Kidney epithelial cell (primary cell): ENCODE measurements at regions not wholly inside any gene's neighbourhood (a gene's known extent, or its start where the extent isn't known, plus 50 kb on each side); places are given as distances from the start of the nearest gene placed in this dataset.

Source experiments
- DNase-seq: peaks from one replicate; pipeline ENCODE4 v3.0.0-alpha.2; 2010; ENCODE audit warnings: low read depth
- H3K27me3 ChIP-seq: 2 replicates; pipeline ENCODE4 v1.6.0; 2011; ENCODE audit warnings: low read length; ENCODE audit not compliant: control insufficient read depth, insufficient read depth
- H3K36me3 ChIP-seq: 2 replicates; pipeline ENCODE4 v1.5.1; 2011; ENCODE audit warnings: low read length; ENCODE audit not compliant: control insufficient read depth, insufficient read depth
- H3K4me3 ChIP-seq: 2 replicates; pipeline ENCODE4 v1.5.1; 2011; ENCODE audit warnings: low read depth, mild to moderate bottlenecking, control low read depth, low read length
- CTCF ChIP-seq: IDR thresholded peaks from 2 replicates; pipeline ENCODE4 v1.5.1; 2011; ENCODE audit warnings: mild to moderate bottlenecking, moderate library complexity, low read length, control low read depth, inconsistent platforms; ENCODE audit not compliant: insufficient read depth, poor library complexity, severe bottlenecking

GRCh38 chr4:36824682-36825081 lies 419.9 kb upstream of the NWD2 start:
- no peak for TF ChIP-seq CTCF
- Histone ChIP-seq H3K36me3 (no peaks in the 10 kb centered on the region), H3K4me3 (no peak overlapping the region), H3K27me3 (no peaks in the 10 kb centered on the region)
- no peak for DNase-seq

GRCh38 chr4:36835246-36835645 lies 409.3 kb upstream of the NWD2 start:
- Histone ChIP-seq H3K36me3 (no peaks in the 10 kb centered on the region), H3K27me3 (no peaks in the 10 kb centered on the region), H3K4me3 (no peak overlapping the region)
- peak; percentile 41 for DNase-seq
- no peak for TF ChIP-seq CTCF

- DNase-seq = peak; percentile 29
- no peak for TF ChIP-seq CTCF
- Histone ChIP-seq H3K36me3 (no peaks in the 10 kb centered on the region), H3K27me3 (no peaks in the 10 kb centered on the region), H3K4me3 (no peak overlapping the region)
These were observed 402.8 kb upstream of the NWD2 start for GRCh38 chr4:36841583-36842326.

- no peak for DNase-seq
- TF ChIP-seq CTCF = no peak
- H3K36me3 ChIP-seq = no peaks in the 10 kb centered on the region
- H3K4me3 ChIP-seq = no peak overlapping the region
- H3K27me3 ChIP-seq = no peaks in the 10 kb centered on the region
These were observed 400.1 kb upstream of the NWD2 start for GRCh38 chr4:36844448-36844847.

- Histone ChIP-seq H3K27me3 (no peaks in the 10 kb centered on the region), H3K36me3 (no peaks in the 10 kb centered on the region), H3K4me3 (no peak overlapping the region)
- DNase-seq = no peak
- TF ChIP-seq CTCF = no peak
These were observed 391.7 kb upstream of the NWD2 start for GRCh38 chr4:36852856-36853255.

- Histone ChIP-seq H3K4me3 (no peak overlapping the region), H3K27me3 (no peaks in the 10 kb centered on the region), H3K36me3 (no peaks in the 10 kb centered on the region)
- no peak for DNase-seq
- TF ChIP-seq CTCF = no peak
These were observed 390.0 kb upstream of the NWD2 start for GRCh38 chr4:36854554-36854953.
